ENCODE measurements at regions not wholly inside any gene's neighbourhood (a gene's known extent, or its start where the extent isn't known, plus 50 kb on each side); places are given as distances from the start of the nearest gene placed in this dataset.
A peak's percentile ranks its signal among the peaks of the same experiment; 100 is the strongest.

DNA sequence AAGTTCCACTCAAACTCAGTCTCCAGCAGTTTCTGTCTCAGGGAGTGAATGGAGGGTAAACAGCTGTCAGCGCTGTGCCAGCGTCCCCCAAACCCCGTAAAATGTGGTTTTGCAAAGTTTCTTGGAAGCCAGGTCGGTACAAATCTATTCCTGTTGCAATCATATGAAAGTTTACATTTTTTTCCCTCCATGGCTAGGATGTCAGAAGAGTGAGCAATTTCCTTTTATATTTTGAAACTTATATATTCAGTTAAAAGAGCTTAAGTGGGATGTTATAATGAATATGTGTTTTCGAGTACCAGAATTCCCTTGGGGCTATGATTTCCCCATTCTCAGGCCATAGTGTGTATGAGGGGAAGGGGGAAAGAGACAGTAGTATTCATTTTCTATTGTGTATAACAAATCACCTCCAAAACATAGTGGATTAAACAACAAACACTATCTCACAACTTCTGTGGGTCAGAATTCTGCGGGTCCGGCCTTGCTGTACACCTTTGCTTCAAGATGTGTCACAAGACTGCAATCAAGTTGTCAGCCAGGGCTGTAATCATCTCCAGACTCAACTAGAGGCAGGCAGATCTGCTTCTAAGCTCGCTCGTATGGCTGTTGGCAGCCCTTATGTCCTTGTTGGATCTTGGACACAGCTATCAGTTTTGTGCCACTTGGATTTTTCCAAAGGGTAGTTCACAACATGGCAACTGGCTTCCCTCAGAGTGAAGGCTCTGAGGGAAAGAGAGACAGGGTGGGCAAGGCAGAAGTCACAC is 107.4 kb downstream of the SNX18 start:
- Histone ChIP-seq H3K27ac (peak overlapping the region in 1 of 4 donors; percentile 5), H3K4me3 (no peak overlapping the region), H3K9me3 (no peaks in the 10 kb centered on the region), H3K27me3 (no peaks in the 10 kb centered on the region), H3K4me1 (peaks cover 0 to 7% (median 3%) of the 10 kb centered on the region in 4 donors), H3K36me3 (no peaks in the 10 kb centered on the region)
- WGBS, 2 donors: 60 to 67% methylated on average over 9 of the region's 9 CpGs
- TF ChIP-seq POLR2A (IDR thresholded peaks at IDR 0.05): no peak
- TF ChIP-seq, protein P1, sequence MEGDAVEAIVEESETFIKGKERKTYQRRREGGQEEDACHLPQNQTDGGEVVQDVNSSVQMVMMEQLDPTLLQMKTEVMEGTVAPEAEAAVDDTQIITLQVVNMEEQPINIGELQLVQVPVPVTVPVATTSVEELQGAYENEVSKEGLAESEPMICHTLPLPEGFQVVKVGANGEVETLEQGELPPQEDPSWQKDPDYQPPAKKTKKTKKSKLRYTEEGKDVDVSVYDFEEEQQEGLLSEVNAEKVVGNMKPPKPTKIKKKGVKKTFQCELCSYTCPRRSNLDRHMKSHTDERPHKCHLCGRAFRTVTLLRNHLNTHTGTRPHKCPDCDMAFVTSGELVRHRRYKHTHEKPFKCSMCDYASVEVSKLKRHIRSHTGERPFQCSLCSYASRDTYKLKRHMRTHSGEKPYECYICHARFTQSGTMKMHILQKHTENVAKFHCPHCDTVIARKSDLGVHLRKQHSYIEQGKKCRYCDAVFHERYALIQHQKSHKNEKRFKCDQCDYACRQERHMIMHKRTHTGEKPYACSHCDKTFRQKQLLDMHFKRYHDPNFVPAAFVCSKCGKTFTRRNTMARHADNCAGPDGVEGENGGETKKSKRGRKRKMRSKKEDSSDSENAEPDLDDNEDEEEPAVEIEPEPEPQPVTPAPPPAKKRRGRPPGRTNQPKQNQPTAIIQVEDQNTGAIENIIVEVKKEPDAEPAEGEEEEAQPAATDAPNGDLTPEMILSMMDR (IDR thresholded peaks at IDR 0.05): no peak
- TF ChIP-seq POLR2AphosphoS5 (IDR thresholded peaks at IDR 0.05): no peak
- no peak for TF ChIP-seq EP300 (IDR thresholded peaks at IDR 0.05)
- ATAC-seq (ENCODE audit: low FRiP score in 2 of 2) (no peak), DNase-seq (no peak)

DNA sequence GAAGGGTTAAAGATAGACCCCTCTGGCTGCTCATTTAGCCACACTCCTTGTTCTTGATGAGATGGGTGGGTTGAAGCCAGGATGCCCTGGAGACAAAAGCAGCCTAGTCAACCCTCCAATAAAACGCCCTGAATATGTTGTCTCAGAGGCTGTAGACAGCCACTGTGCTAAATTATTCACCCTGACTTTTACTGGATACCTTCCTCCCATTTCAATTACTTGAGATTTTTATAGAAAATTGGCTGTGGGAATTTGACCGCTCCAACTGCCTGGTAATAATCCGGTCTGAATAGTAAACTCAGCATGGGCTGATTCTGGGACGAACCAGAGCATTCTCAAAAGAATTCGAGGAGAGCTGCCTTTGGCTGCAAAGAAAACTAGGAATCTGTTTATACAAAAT is 104.2 kb downstream of the SNX18 start:
- no peak for ATAC-seq (ENCODE audit: low FRiP score in 2 of 2)
- Histone ChIP-seq H3K4me1 (peaks cover 1 to 10% (median 5%) of the 10 kb centered on the region in 4 donors), H3K9me3 (no peaks in the 10 kb centered on the region), H3K36me3 (no peaks in the 10 kb centered on the region), H3K27ac (no peak overlapping the region), H3K27me3 (no peaks in the 10 kb centered on the region), H3K4me3 (no peak overlapping the region)
- no peak for DNase-seq
- 91 to 94% methylated on average over 5 of the region's 5 CpGs for WGBS, 2 donors
- no peak for TF ChIP-seq EP300 (IDR thresholded peaks at IDR 0.05)
- TF ChIP-seq, protein P1 (IDR thresholded peaks at IDR 0.05): no peak
- TF ChIP-seq POLR2A (IDR thresholded peaks at IDR 0.05): no peak
- no peak for TF ChIP-seq POLR2AphosphoS5 (IDR thresholded peaks at IDR 0.05)

DNA sequence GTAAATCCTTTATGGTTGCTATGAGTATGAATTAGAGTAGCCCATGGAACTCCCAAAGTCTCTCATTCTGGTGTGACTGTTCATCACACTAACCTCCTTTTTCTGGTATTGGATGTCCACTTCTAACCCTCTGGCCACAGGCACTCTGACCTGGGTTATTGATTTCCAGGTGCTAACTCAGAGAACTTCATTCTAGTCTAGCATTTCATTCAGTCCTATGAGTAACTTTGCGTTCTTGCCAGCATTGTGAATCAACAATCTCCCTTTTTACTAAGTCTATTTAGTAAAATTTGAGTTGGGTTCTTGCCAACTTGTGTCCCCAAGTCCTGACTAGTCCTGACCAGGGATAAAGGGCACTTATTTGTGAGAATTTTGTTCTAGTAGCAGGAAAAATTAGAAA is 103.5 kb downstream of the SNX18 start:
- no peaks in the 10 kb centered on the region for H3K27me3 ChIP-seq
- no peak overlapping the region for H3K4me3 ChIP-seq
- no peak overlapping the region for H3K27ac ChIP-seq
- DNase-seq (no peak), ATAC-seq (ENCODE audit: low FRiP score in 2 of 2) (no peak)
- H3K9me3 ChIP-seq: no peaks in the 10 kb centered on the region
- no peak for TF ChIP-seq POLR2AphosphoS5 (IDR thresholded peaks at IDR 0.05)
- TF ChIP-seq, protein P1 (IDR thresholded peaks at IDR 0.05): no peak
- TF ChIP-seq EP300 (IDR thresholded peaks at IDR 0.05): no peak
- TF ChIP-seq POLR2A (IDR thresholded peaks at IDR 0.05): no peak
- WGBS, 2 donors: 92 to 95% methylated on average over 1 of the region's 1 CpG
- peaks cover 7 to 14% (median 9%) of the 10 kb centered on the region in 4 donors for H3K4me1 ChIP-seq
- H3K36me3 ChIP-seq: no peaks in the 10 kb centered on the region

DNA sequence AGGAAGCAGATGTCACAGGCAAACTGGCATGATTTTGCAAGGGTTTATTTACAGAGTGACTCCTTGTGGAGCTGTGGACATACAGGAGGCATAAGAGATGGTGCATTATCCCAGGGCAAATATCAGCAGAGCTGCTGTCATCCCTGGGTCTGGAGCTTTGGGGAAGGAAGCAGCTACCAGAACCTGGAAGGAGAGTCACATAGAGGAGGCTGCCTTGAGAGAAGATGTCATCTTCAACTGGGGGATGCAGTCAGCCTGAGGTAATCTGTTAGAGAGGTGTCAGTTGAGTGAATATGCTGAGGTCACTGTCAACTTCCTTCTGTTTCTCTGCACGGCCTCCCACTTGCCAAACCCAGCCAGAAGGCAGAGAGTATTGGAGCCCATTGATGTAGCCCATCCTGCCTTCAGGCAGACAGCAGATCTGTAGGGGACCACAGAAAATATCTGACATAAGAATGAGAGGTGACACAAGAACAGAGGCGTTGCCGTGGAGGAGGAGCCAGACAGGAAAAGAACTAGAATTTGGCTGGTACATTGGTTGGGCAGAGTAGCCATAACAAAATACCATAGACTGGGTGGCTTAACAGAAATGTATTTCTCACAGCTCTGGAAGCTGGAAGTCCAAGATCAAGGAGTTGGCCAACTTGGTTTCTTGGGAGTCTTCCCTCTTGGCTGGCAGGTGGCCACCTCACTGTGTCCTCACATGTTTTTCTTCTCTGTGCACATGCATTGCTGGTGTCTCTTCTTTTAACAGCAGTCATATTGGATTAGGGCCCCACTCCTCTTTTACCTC is 102.8 kb downstream of the SNX18 start:
- no peak for DNase-seq
- Histone ChIP-seq H3K4me1 (peaks cover 12 to 17% (median 15%) of the 10 kb centered on the region in 4 donors), H3K27me3 (no peaks in the 10 kb centered on the region), H3K4me3 (no peak overlapping the region), H3K27ac (peak overlapping the region in 1 of 4 donors; percentile 1), H3K36me3 (no peaks in the 10 kb centered on the region), H3K9me3 (no peaks in the 10 kb centered on the region)
- peak in 1 of 2 donors; percentile 51 for ATAC-seq (ENCODE audit: low FRiP score in 2 of 2)
- TF ChIP-seq EP300 (IDR thresholded peaks at IDR 0.05): no peak
- TF ChIP-seq, protein P1 (IDR thresholded peaks at IDR 0.05): no peak
- TF ChIP-seq POLR2AphosphoS5 (IDR thresholded peaks at IDR 0.05): no peak
- no peak for TF ChIP-seq POLR2A (IDR thresholded peaks at IDR 0.05)
- WGBS, 2 donors: 52 to 68% methylated on average over 3 of the region's 3 CpGs
